ENCODE measurements at regions not wholly inside any gene's neighbourhood (a gene's known extent, or its start where the extent isn't known, plus 50 kb on each side); places are given as distances from the start of the nearest gene placed in this dataset.
"Not testable (repeated sequence)": the region's sequence is repeated elsewhere in the genome, so short reads cannot be mapped to it uniquely, and the experiment has no call there.

GRCh38 chr1:73744985-73745384 is 453.0 kb downstream of the LRRIQ3 start:
- ATAC-seq (no peak), DNase-seq (no peak)
- no peak overlapping the region for H3K27ac Mint-ChIP-seq
- no peak overlapping the region for H3K4me3 Mint-ChIP-seq
- H3K27me3 Mint-ChIP-seq, result no peaks in the 10 kb centered on the region
- no peaks in the 10 kb centered on the region for H3K9me3 ChIP-seq (ENCODE audit: control insufficient read depth, low read length, poor library complexity, severe bottlenecking)
- no peaks in the 10 kb centered on the region for H3K36me3 Mint-ChIP-seq (ENCODE audit: low read depth)
- no peaks in the 10 kb centered on the region for H3K4me1 Mint-ChIP-seq

DNA sequence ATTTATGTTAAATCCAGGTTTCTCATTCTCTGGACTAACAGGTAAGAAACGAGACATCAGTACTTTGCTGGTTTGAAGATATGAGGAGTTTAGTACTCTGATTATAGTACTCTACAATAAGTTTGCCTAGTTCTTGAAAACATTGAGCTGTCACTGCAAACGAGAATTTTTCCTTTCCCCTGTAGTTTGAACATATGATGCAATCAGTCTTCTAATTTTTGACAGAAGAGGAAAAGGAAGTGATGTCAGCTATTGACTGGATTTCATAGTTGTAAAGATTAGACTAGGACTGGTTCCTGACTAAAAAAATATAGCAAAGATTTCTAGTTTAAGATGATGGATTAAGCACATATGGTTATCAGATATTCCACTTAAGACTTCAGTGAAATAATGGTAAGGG is 461.9 kb downstream of the LRRIQ3 start:
- no peak overlapping the region for H3K27ac Mint-ChIP-seq
- H3K36me3 Mint-ChIP-seq (ENCODE audit: low read depth), result no peaks in the 10 kb centered on the region

GRCh38 chr1:73727036-73727435 is 470.9 kb downstream of the LRRIQ3 start:
- Mint-ChIP-seq H3K27ac (no peak overlapping the region), H3K27me3 (no peaks in the 10 kb centered on the region), H3K36me3 (ENCODE audit: low read depth) (no peaks in the 10 kb centered on the region), H3K4me3 (no peak overlapping the region), H3K4me1 (no peaks in the 10 kb centered on the region)
- no peak for ATAC-seq
- H3K9me3 ChIP-seq (ENCODE audit: control insufficient read depth, low read length, poor library complexity, severe bottlenecking), result no peaks in the 10 kb centered on the region
- no peak for DNase-seq

More for the DNA sequence above, 461.9 kb downstream of the LRRIQ3 start:
- Mint-ChIP-seq H3K4me3 (no peak overlapping the region), H3K4me1 (no peaks in the 10 kb centered on the region), H3K27me3 (no peaks in the 10 kb centered on the region)
- no peak for ATAC-seq
- no peaks in the 10 kb centered on the region for H3K9me3 ChIP-seq (ENCODE audit: control insufficient read depth, low read length, poor library complexity, severe bottlenecking)
- DNase-seq, result no peak

DNA sequence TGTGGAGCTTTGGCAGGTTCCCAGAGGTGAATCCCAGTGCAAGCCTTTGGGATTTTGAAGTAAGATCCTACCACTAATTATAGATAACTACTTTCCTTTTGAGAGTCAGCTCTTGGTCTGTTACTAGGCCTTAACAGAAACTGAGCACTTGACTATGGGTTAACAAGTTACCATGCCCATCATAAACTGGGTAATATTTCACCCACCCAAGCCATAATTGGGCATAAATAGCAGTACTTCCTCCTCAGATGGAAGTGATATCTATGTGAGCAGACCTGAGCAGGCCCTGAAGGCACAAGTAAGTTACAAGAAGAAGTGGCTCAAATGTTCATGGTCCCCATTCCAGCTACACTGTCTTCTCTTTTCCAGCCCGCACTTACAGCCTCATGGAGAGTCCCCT is 475.9 kb downstream of the LRRIQ3 start:
- Mint-ChIP-seq H3K4me3 (no peak overlapping the region), H3K4me1 (no peaks in the 10 kb centered on the region), H3K27me3 (no peaks in the 10 kb centered on the region), H3K36me3 (ENCODE audit: low read depth) (no peaks in the 10 kb centered on the region), H3K27ac (no peak overlapping the region)
- H3K9me3 ChIP-seq (ENCODE audit: control insufficient read depth, low read length, poor library complexity, severe bottlenecking), result no peaks in the 10 kb centered on the region
- ATAC-seq (no peak), DNase-seq (no peak)

- DNase-seq (no peak), ATAC-seq (no peak)
- no peaks in the 10 kb centered on the region for H3K4me1 Mint-ChIP-seq
- H3K36me3 Mint-ChIP-seq (ENCODE audit: low read depth), result no peaks in the 10 kb centered on the region
- no peaks in the 10 kb centered on the region for H3K9me3 ChIP-seq (ENCODE audit: control insufficient read depth, low read length, poor library complexity, severe bottlenecking)
- no peak overlapping the region for H3K4me3 Mint-ChIP-seq
- no peak overlapping the region for H3K27ac Mint-ChIP-seq
- no peaks in the 10 kb centered on the region for H3K27me3 Mint-ChIP-seq
Observed at GRCh38 chr1:73717976-73718375, 480.0 kb downstream of the LRRIQ3 start.

- H3K36me3 Mint-ChIP-seq (ENCODE audit: low read depth), result no peaks in the 10 kb centered on the region
- DNase-seq (no peak), ATAC-seq (no peak)
- no peak overlapping the region for H3K4me3 Mint-ChIP-seq
- H3K4me1 Mint-ChIP-seq, result no peaks in the 10 kb centered on the region
- H3K9me3 ChIP-seq (ENCODE audit: control insufficient read depth, low read length, poor library complexity, severe bottlenecking), result no peaks in the 10 kb centered on the region
- no peaks in the 10 kb centered on the region for H3K27me3 Mint-ChIP-seq
- H3K27ac Mint-ChIP-seq, result no peak overlapping the region
Observed at GRCh38 chr1:73711089-73711488, 486.9 kb downstream of the LRRIQ3 start.

DNA sequence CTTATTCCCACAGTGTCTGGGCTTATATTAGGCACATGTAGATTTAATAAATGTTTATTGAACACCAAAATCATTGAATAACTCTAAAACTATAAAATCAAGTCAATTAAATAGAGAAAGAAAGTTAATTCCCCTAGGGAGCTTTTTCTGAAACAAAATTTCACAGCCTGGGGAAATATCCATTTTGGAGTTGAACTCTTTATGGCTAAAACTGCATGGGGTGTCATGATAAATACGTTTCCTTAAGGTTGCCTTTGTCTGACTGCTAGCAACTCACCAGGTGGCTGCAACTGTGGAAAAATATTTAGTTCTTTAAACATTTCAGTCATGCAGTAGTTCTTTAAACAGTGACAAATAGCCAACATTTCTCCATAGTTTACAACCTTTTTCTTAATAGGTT is 496.1 kb downstream of the LRRIQ3 start:
- ATAC-seq, result no peak

GRCh38 chr1:73676186-73676585 is 521.8 kb downstream of the LRRIQ3 start:
- no peaks in the 10 kb centered on the region for H3K9me3 ChIP-seq (ENCODE audit: control insufficient read depth, low read length, poor library complexity, severe bottlenecking)
- ATAC-seq (no peak), DNase-seq (no peak)
- Mint-ChIP-seq H3K36me3 (ENCODE audit: low read depth) (no peaks in the 10 kb centered on the region), H3K27me3 (no peaks in the 10 kb centered on the region), H3K4me1 (no peaks in the 10 kb centered on the region), H3K27ac (no peak overlapping the region), H3K4me3 (no peak overlapping the region)

More for the DNA sequence above, 496.1 kb downstream of the LRRIQ3 start:
- H3K4me1 Mint-ChIP-seq, result no peaks in the 10 kb centered on the region
- no peak for DNase-seq
- no peaks in the 10 kb centered on the region for H3K27me3 Mint-ChIP-seq
- H3K4me3 Mint-ChIP-seq, result no peak overlapping the region
- H3K9me3 ChIP-seq (ENCODE audit: control insufficient read depth, low read length, poor library complexity, severe bottlenecking), result no peaks in the 10 kb centered on the region
- H3K27ac Mint-ChIP-seq, result no peak overlapping the region
- H3K36me3 Mint-ChIP-seq (ENCODE audit: low read depth), result no peaks in the 10 kb centered on the region

- Mint-ChIP-seq H3K4me1 (no peaks in the 10 kb centered on the region), H3K4me3 (no peak overlapping the region), H3K27ac (no peak overlapping the region), H3K36me3 (ENCODE audit: low read depth) (no peaks in the 10 kb centered on the region), H3K27me3 (no peaks in the 10 kb centered on the region)
- no peaks in the 10 kb centered on the region for H3K9me3 ChIP-seq (ENCODE audit: control insufficient read depth, low read length, poor library complexity, severe bottlenecking)
- ATAC-seq, result no peak
- DNase-seq, result no peak
Observed at GRCh38 chr1:73674945-73675561, 522.9 kb downstream of the LRRIQ3 start.

GRCh38 chr1:73673971-73674370 is 524.0 kb downstream of the LRRIQ3 start:
- DNase-seq, result no peak
- no peaks in the 10 kb centered on the region for H3K4me1 Mint-ChIP-seq
- no peaks in the 10 kb centered on the region for H3K36me3 Mint-ChIP-seq (ENCODE audit: low read depth)
- no peak for ATAC-seq
- no peaks in the 10 kb centered on the region for H3K9me3 ChIP-seq (ENCODE audit: control insufficient read depth, low read length, poor library complexity, severe bottlenecking)
- H3K4me3 Mint-ChIP-seq, result no peak overlapping the region
- H3K27me3 Mint-ChIP-seq, result no peaks in the 10 kb centered on the region
- H3K27ac Mint-ChIP-seq, result no peak overlapping the region

- DNase-seq, result no peak
- Mint-ChIP-seq H3K36me3 (ENCODE audit: low read depth) (no peaks in the 10 kb centered on the region), H3K4me3 (no peak overlapping the region), H3K27me3 (no peaks in the 10 kb centered on the region), H3K4me1 (no peaks in the 10 kb centered on the region), H3K27ac (no peak overlapping the region)
- ATAC-seq, result no peak
- no peaks in the 10 kb centered on the region for H3K9me3 ChIP-seq (ENCODE audit: control insufficient read depth, low read length, poor library complexity, severe bottlenecking)
Observed at GRCh38 chr1:73671530-73671929, 526.4 kb downstream of the LRRIQ3 start.

- H3K4me3 Mint-ChIP-seq; ATAC-seq; H3K4me1 Mint-ChIP-seq; H3K9me3 ChIP-seq (ENCODE audit: control insufficient read depth, low read length, poor library complexity, severe bottlenecking); H3K36me3 Mint-ChIP-seq (ENCODE audit: low read depth); H3K27me3 Mint-ChIP-seq; DNase-seq; H3K27ac Mint-ChIP-seq: not testable (repeated sequence)
Observed at GRCh38 chr1:73667959-73668358, 530.0 kb downstream of the LRRIQ3 start.

DNA sequence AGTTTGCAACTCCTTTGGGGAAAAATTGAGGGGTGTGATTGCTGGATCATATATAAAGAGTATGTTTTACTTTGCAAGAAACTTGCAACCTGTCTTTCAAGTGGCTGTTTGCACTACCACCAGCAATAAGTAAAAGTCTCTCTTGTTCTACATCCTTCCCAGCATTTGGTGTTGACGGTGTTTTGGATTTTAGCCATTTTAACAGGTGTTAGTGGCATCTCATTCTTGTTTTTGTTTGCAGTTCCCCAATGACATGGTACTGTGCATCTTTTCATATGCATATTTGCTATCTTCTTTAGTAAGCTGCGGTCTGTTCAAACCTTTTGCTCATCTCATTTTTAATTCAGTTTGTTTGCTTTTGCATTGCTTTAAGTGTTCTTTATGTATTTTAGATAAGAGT is 535.5 kb downstream of the LRRIQ3 start:
- H3K9me3 ChIP-seq (ENCODE audit: control insufficient read depth, low read length, poor library complexity, severe bottlenecking), result no peaks in the 10 kb centered on the region
- Mint-ChIP-seq H3K36me3 (ENCODE audit: low read depth) (no peaks in the 10 kb centered on the region), H3K4me1 (no peaks in the 10 kb centered on the region), H3K27me3 (no peaks in the 10 kb centered on the region), H3K27ac (no peak overlapping the region), H3K4me3 (no peak overlapping the region)
- no peak for ATAC-seq
- no peak for DNase-seq

DNA sequence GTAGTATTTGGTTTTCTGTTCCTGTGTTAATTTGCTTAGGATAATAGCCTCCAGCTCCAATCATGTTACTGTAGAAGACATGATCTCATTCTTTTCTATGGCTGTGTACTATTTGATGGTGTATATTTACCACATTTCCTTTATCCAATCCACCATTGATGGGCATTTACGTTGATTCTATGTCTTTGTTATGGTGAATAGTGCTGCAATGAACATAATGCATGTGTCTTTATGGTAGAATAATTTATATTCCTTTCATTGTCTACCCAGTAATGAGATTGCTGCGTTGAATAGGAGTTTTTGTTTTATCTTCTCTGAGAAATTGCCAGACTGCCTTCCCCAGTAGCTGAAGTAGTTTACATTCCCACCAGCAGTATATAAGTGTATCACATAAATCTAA is 538.8 kb downstream of the LRRIQ3 start:
- Mint-ChIP-seq H3K36me3 (ENCODE audit: low read depth) (no peaks in the 10 kb centered on the region), H3K4me1 (no peaks in the 10 kb centered on the region), H3K27ac (no peak overlapping the region), H3K4me3 (no peak overlapping the region), H3K27me3 (no peaks in the 10 kb centered on the region)
- DNase-seq, result no peak
- ATAC-seq, result no peak
- no peaks in the 10 kb centered on the region for H3K9me3 ChIP-seq (ENCODE audit: control insufficient read depth, low read length, poor library complexity, severe bottlenecking)

Measured in T-helper 17 cell (primary cell).